Fibroblast of lung (primary cell): ENCODE measurements at regions not wholly inside any gene's neighbourhood (a gene's known extent, or its start where the extent isn't known, plus 50 kb on each side); places are given as distances from the start of the nearest gene placed in this dataset.
"Not testable (repeated sequence)": the region's sequence is repeated elsewhere in the genome, so short reads cannot be mapped to it uniquely, and the experiment has no call there.

ENCODE experiments used
- DNase-seq, 2 donors: peaks; one replicate each; pipeline versions ENCODE4 v3.0.0 to v3.0.0-alpha.2; 2010; ENCODE audit warnings: low read depth in 2 of 2
- H2AFZ ChIP-seq: 2 replicates; pipeline ENCODE4 v1.5.1; 2012; ENCODE audit warnings: low read length, control low read depth, inconsistent platforms
- H3K27ac ChIP-seq: 2 replicates; pipeline ENCODE4 v1.5.1; 2011; ENCODE audit warnings: low read length, control low read depth; ENCODE audit not compliant: insufficient read depth
- H3K27me3 ChIP-seq: 2 replicates; pipeline ENCODE4 v1.5.1; 2011; ENCODE audit warnings: mild to moderate bottlenecking, low read length; ENCODE audit not compliant: control insufficient read depth, insufficient read depth
- H3K36me3 ChIP-seq: 2 replicates; pipeline ENCODE4 v1.5.1; 2011; ENCODE audit warnings: low read length; ENCODE audit not compliant: control insufficient read depth, insufficient read depth
- H3K4me1 ChIP-seq: 2 replicates; pipeline ENCODE4 v1.5.1; 2011; ENCODE audit warnings: low read length; ENCODE audit not compliant: control insufficient read depth, insufficient read depth; ENCODE audit errors: extremely low read depth
- H3K4me2 ChIP-seq: 2 replicates; pipeline ENCODE4 v1.5.1; 2011; ENCODE audit warnings: low read length, control low read depth; ENCODE audit not compliant: insufficient read depth; ENCODE audit errors: extremely low read depth
- H3K4me3 ChIP-seq, 4 experiments: fragments of 200-600 bp in 1 of 4; sonication (generic) in 1 of 4; replicated peaks in 1 of 4; 2 replicates each; pipeline ENCODE4 v1.5.1; 2011 to 2016; ENCODE audit warnings: low read length in 4 of 4, low read depth in 3 of 4, mild to moderate bottlenecking in 3 of 4, control low read depth in 2 of 4, inconsistent platforms in 1 of 4, mixed read lengths in 1 of 4; ENCODE audit not compliant: insufficient read depth in 1 of 4; ENCODE audit errors: control extremely low read depth in 1 of 4
- H3K79me2 ChIP-seq: 2 replicates; pipeline ENCODE4 v1.5.1; 2012; ENCODE audit warnings: mild to moderate bottlenecking, low read length, inconsistent platforms; ENCODE audit not compliant: control insufficient read depth, insufficient read depth
- H3K9ac ChIP-seq: 2 replicates; pipeline ENCODE4 v1.5.1; 2011; ENCODE audit warnings: mild to moderate bottlenecking, low read length, control low read depth; ENCODE audit not compliant: insufficient read depth
- H3K9me3 ChIP-seq: 2 replicates; pipeline ENCODE4 v1.5.1; 2012; ENCODE audit warnings: low read depth, low read length; ENCODE audit not compliant: control insufficient read depth, insufficient read depth
- H4K20me1 ChIP-seq: 2 replicates; pipeline ENCODE4 v1.5.1; 2011; ENCODE audit warnings: low read length; ENCODE audit not compliant: control insufficient read depth, insufficient read depth; ENCODE audit errors: extremely low read depth
- EZH2 ChIP-seq: IDR thresholded peaks from 2 replicates; pipeline ENCODE4 v1.5.1; 2012; ENCODE audit warnings: low read length, control low read depth, mild to moderate bottlenecking; ENCODE audit errors: missing control alignments
- TF ChIP-seq, protein P1 (sequence below), 2 donors: IDR thresholded peaks in 1 of 2; conservative IDR thresholded peaks in 1 of 2; 1 replicate in 1 of 2; 2 replicates in 1 of 2; pipeline ENCODE4 v1.5.1; 2011 to 2012; ENCODE audit warnings: low read length in 2 of 2, control low read depth in 1 of 2, inconsistent platforms in 1 of 2, low read depth in 1 of 2, mild to moderate bottlenecking in 1 of 2

- Histone ChIP-seq H3K4me3 (no peak overlapping the region), H2AFZ (no peak overlapping the region), H3K79me2 (no peaks in the 10 kb centered on the region), H4K20me1 (no peaks in the 10 kb centered on the region), H3K9me3 (no peaks in the 10 kb centered on the region), H3K27ac (no peak overlapping the region), H3K4me2 (no peak overlapping the region), H3K9ac (no peak overlapping the region), H3K4me1 (no peaks in the 10 kb centered on the region), H3K27me3 (no peaks in the 10 kb centered on the region), H3K36me3 (no peaks in the 10 kb centered on the region)
- no peak for TF ChIP-seq EZH2
- TF ChIP-seq, protein P1, sequence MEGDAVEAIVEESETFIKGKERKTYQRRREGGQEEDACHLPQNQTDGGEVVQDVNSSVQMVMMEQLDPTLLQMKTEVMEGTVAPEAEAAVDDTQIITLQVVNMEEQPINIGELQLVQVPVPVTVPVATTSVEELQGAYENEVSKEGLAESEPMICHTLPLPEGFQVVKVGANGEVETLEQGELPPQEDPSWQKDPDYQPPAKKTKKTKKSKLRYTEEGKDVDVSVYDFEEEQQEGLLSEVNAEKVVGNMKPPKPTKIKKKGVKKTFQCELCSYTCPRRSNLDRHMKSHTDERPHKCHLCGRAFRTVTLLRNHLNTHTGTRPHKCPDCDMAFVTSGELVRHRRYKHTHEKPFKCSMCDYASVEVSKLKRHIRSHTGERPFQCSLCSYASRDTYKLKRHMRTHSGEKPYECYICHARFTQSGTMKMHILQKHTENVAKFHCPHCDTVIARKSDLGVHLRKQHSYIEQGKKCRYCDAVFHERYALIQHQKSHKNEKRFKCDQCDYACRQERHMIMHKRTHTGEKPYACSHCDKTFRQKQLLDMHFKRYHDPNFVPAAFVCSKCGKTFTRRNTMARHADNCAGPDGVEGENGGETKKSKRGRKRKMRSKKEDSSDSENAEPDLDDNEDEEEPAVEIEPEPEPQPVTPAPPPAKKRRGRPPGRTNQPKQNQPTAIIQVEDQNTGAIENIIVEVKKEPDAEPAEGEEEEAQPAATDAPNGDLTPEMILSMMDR (conservative IDR thresholded peaks at IDR 0.05 in 1 of 2, IDR thresholded peaks at IDR 0.05 in 1 of 2; ENCODE audit: low read depth in 1 of 2, low read length in 2 of 2): no peak
- no peak for DNase-seq
Measured at GRCh38 chr1:68812333-68812732, 315.5 kb upstream of the DEPDC1 start.

- Histone ChIP-seq H4K20me1 (no peaks in the 10 kb centered on the region), H3K27ac (no peak overlapping the region), H3K4me3 (no peak overlapping the region), H2AFZ (no peak overlapping the region), H3K9me3 (no peaks in the 10 kb centered on the region), H3K4me1 (no peaks in the 10 kb centered on the region), H3K9ac (no peak overlapping the region), H3K79me2 (no peaks in the 10 kb centered on the region), H3K27me3 (no peaks in the 10 kb centered on the region), H3K36me3 (no peaks in the 10 kb centered on the region), H3K4me2 (no peak overlapping the region)
- TF ChIP-seq EZH2: no peak
- TF ChIP-seq, protein P1 (conservative IDR thresholded peaks at IDR 0.05 in 1 of 2, IDR thresholded peaks at IDR 0.05 in 1 of 2; ENCODE audit: low read depth in 1 of 2, low read length in 2 of 2): no peak
- peak in 1 of 2 donors; percentile 29 for DNase-seq
Measured at GRCh38 chr1:68814067-68814466, 317.2 kb upstream of the DEPDC1 start.

DNA sequence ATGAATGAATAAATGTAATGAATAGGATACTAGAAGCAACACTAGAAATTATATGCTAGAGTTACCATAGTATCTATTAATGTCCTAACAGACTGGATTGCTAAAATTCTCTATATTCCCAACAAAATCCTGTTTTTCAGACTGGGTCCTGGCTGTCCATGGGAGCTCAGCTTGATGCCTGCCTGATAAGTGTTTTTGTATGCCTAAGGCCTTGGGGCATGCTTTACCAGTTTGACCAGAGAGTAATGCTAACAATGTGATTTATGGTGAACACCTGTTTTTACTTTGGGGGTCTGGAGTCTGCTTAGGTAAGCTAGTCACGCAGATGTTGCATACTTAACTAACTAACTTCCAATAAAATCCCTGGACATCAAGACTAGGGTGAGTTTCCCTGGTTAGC lies 318.8 kb upstream of the DEPDC1 start:
- Histone ChIP-seq H3K27me3 (no peaks in the 10 kb centered on the region), H3K9ac (no peak overlapping the region), H3K9me3 (no peaks in the 10 kb centered on the region), H3K27ac (no peak overlapping the region), H3K36me3 (no peaks in the 10 kb centered on the region), H3K4me3 (no peak overlapping the region), H2AFZ (no peak overlapping the region), H4K20me1 (no peaks in the 10 kb centered on the region), H3K4me1 (no peaks in the 10 kb centered on the region), H3K4me2 (no peak overlapping the region), H3K79me2 (no peaks in the 10 kb centered on the region)
- DNase-seq: no peak
- no peak for TF ChIP-seq EZH2
- TF ChIP-seq, protein P1 (conservative IDR thresholded peaks at IDR 0.05 in 1 of 2, IDR thresholded peaks at IDR 0.05 in 1 of 2; ENCODE audit: low read depth in 1 of 2, low read length in 2 of 2): no peak

GRCh38 chr1:68817505-68818210 lies 320.8 kb upstream of the DEPDC1 start:
- H3K27me3 ChIP-seq, H3K4me3 ChIP-seq: not testable (repeated sequence)

More at GRCh38 chr1:68817505-68818210, 320.8 kb upstream of the DEPDC1 start:
- not testable (repeated sequence) for H3K79me2 ChIP-seq, H3K27ac ChIP-seq, H3K4me2 ChIP-seq, H3K9me3 ChIP-seq, H4K20me1 ChIP-seq, H2AFZ ChIP-seq, H3K36me3 ChIP-seq, H3K9ac ChIP-seq, DNase-seq, H3K4me1 ChIP-seq
